OCI-LY7 (cell line): ENCODE measurements at regions not wholly inside any gene's neighbourhood (a gene's known extent, or its start where the extent isn't known, plus 50 kb on each side); places are given as distances from the start of the nearest gene placed in this dataset.
"Not testable (repeated sequence)": the region's sequence is repeated elsewhere in the genome, so short reads cannot be mapped to it uniquely, and the experiment has no call there.

Experiments
- EZH2phosphoT487 ChIP-seq: fragments of 200-600 bp; sonication (generic); IDR thresholded peaks from 2 replicates; pipeline ENCODE4 v1.6.1; 2018; ENCODE audit warnings: low read depth, borderline replicate concordance, mild to moderate bottlenecking, mixed run types, antibody characterized with exemption, low read length, moderate library complexity, mixed read lengths
- TF ChIP-seq, protein P1 (sequence below): fragments of 200-600 bp; sonication (generic); conservative IDR thresholded peaks from 2 replicates; pipeline ENCODE4 v1.5.1; 2014; ENCODE audit warnings: mild to moderate bottlenecking, antibody characterized with exemption, low read length, moderate library complexity, mixed read lengths

DNA sequence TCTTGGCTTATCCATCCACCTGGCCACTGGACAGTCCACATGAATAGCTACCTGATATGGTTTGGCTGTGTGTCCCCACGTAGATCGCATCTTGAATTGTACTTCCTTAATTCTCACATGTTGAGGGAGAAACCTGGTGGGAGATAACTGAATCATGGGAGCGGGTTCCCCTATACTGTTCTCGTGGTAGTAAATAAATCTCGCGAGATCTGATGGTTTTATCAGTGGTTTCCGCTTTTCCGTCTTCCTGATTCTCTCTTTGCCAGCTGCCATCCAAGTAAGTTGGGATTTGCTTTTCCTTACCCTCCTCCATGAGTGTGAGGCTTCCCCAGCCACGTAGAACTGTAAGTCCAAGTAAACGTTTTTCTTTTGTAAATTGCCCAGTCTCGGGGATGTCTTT, 720.8 kb downstream of the PRIM2 start:
- TF ChIP-seq, protein P1, sequence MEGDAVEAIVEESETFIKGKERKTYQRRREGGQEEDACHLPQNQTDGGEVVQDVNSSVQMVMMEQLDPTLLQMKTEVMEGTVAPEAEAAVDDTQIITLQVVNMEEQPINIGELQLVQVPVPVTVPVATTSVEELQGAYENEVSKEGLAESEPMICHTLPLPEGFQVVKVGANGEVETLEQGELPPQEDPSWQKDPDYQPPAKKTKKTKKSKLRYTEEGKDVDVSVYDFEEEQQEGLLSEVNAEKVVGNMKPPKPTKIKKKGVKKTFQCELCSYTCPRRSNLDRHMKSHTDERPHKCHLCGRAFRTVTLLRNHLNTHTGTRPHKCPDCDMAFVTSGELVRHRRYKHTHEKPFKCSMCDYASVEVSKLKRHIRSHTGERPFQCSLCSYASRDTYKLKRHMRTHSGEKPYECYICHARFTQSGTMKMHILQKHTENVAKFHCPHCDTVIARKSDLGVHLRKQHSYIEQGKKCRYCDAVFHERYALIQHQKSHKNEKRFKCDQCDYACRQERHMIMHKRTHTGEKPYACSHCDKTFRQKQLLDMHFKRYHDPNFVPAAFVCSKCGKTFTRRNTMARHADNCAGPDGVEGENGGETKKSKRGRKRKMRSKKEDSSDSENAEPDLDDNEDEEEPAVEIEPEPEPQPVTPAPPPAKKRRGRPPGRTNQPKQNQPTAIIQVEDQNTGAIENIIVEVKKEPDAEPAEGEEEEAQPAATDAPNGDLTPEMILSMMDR = not testable (repeated sequence)
- not testable (repeated sequence) for TF ChIP-seq EZH2phosphoT487
